ENCODE measurements at regions not wholly inside any gene's neighbourhood (a gene's known extent, or its start where the extent isn't known, plus 50 kb on each side); places are given as distances from the start of the nearest gene placed in this dataset.
"Not testable (repeated sequence)": the region's sequence is repeated elsewhere in the genome, so short reads cannot be mapped to it uniquely, and the experiment has no call there.

DNA sequence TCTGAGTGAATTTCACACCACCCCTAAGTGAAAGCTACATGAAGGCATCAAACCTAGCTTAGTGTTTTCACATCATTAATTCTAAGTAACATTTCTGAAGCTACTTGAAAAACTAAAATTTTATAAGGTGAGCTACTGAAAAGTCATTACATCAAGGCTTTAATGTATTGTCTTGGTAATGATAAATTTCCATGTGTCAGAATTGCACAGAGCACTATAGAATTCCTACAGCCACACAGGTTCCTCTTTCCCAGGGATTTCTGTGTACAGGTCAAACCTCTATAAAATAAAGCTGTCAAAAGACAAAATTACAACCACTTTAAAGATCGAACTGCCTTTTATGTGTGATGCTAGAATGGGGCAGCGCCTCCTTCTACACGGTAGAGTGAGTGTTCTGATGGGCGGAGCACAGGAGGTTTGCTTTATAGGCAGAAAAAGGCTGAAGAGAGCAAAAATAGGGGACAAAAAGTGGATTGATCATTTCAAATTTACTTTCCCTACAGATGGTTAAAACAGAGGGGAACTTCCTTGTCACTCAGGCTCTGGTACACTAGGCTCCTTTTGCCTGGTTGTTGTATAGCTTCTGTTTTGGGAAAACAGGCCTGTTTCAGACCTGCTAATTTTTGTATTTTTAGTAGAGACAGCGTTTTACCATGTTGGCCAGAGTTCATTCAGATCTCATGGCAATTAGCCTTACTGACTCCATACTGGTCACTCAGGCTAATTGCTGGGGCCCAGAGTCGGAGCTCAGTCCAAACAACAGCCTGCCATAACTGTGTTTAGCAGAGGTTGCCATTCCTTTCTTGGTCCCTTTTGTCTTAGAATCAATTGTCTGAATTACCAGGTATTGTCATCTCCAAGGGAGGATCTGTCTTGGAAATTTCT is 102.5 kb upstream of the BASP1 start:
- intact Hi-C loops (cut with DNase I), result no loop called here
- no peak for DNase-seq (ENCODE audit: low spot score)

DNA sequence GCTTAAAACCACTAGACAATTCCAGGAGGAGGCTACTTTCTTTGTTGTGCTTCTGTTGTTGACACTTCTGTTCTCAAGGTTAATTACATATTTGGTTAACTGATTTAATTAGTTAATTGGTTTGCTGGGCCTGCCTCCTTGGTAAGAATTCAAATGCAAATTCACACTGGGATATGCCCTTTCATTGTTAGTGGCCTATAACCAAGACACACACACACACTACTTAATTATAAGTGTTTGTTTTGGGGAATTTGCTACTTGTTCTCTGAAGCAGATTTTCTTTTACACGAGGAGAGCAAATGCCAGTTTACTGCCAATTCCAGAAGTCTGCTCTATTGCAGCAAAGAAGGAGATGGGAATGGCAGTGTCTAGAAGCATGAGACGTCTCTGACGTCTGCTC is 101.6 kb upstream of the BASP1 start:
- no peak for DNase-seq (ENCODE audit: low spot score)
- intact Hi-C loops (cut with DNase I), result no loop called here

DNA sequence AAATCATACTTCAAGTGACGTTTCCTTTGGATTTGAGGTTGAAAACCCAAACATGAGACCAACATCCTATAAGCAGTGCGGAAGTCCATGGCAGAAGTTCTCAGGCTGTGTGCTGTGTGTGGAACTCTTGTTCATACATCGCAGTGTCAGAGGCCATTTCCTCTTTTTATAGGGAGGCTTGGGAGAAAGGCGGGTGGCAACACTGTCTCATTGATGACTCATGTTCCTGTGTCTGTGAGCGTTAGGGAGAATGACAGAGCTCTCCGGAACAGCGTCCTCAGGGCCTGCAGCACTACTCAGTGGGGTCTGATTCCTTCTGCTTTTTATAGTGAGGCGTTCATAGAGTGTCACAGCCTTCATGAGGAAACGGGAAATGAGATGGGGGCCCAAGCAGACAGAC is 98.8 kb upstream of the BASP1 start:
- peak; percentile 89 for DNase-seq (ENCODE audit: low spot score)

DNA sequence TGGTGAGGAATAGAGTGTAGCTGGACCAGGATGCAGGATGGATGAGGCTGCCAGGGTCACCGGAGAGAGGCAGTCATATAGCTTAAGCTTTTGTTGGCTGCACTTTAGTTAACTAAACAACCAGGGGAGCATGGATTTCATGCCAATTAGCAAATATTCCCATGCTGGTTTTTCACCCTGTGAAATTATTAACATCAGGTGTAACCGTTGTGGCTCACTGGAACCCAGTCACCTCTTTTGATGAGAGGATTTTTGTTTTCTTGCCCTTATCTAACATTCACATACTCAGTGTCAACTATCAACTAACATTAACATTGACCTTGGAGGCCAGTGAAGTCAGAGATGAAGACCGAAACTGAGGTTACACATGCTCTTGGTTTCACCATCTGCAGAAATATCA is 97.2 kb upstream of the BASP1 start:
- intact Hi-C loops (cut with DNase I), result no loop called here
- DNase-seq (ENCODE audit: low spot score), result no peak

More for the DNA sequence above, 98.8 kb upstream of the BASP1 start:
- intact Hi-C loops (cut with DNase I), result no loop called here

DNA sequence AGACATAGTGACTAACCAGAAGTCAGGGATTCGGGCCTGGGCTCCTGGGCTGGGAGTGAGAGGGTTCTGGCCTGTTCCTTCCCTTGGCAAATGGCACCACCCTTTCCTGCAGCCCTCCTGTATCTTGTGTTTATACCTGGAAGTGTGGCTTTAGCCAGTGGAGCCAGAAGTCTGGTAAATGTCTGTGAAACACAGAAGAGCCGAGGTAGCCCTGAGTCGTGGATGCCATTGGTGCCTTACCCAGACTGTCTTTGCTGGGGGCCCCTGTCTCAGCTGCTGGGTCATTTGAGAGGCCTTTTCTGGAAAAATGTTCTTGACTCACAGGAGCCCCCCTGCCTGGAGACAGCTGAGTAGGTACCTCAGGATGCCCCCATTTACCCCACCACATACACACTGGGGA is 95.7 kb upstream of the BASP1 start:
- intact Hi-C loops (cut with DNase I), result no loop called here
- no peak for DNase-seq (ENCODE audit: low spot score)

DNA sequence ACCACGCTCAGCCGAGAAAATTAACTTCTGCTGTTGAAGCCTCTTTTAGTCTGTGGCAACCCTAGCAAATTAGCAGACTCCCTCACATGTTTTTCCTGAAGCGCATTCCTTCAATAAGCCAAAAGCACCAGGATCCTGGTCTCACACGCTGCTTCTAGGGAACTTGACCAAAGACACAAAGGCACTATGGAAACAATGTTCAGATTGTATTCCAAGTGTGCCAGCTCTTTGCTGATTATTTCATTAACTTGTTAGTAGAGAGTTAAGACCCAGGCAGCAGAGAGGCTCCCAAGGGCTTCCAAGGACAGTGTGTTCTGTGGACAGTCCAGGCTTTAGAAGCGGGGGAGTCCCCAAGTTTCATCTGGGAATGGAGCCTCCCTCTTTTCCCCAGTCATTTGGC is 94.4 kb upstream of the BASP1 start:
- no peak for DNase-seq (ENCODE audit: low spot score)
- intact Hi-C loops (cut with DNase I), result no loop called here

DNA sequence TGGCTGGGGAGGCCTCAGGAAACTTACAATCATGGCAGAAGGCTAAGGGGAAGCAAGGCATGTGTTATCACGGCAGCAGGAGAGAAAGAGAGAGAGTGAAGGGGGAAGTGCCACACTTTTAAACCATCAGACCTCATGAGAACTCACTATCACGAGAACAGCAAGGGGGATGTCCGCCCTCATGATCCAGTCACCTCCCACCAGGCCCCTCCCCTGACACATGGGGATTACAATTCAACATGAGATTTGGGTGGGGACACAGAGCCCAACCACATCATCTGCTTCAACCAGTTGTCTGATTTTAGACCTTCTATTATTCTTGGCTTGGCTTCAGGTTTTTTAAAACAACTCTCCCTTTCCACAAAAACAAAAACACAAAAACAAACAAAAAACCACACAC is 93.7 kb upstream of the BASP1 start:
- DNase-seq (ENCODE audit: low spot score); intact Hi-C loops (cut with DNase I): not testable (repeated sequence)

DNA sequence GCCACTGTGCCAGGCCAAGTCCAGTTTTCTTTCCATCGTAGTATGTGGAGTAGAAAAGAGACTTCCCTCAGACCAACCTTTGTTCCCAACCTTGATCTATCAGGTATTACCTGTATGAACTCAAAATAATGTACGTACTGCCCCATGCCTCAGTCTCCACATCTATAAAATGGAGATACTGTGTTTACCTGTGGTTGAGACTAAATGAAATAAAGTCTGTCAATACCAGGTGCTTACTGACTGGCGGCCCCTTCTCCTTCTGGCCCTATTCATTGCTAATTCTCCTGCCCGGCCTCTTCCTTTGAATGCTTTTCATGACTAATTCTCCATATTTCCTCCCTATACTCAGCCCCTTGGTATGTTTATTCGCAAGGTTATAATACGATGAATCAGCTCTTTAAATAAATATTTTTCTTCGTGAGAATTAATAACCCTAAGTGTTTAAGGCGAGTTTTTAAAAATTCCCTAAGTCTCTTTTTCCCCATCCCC is 89.6 kb upstream of the BASP1 start:
- no peak for DNase-seq (ENCODE audit: low spot score)
- intact Hi-C loops (cut with DNase I), result no loop called here

DNA sequence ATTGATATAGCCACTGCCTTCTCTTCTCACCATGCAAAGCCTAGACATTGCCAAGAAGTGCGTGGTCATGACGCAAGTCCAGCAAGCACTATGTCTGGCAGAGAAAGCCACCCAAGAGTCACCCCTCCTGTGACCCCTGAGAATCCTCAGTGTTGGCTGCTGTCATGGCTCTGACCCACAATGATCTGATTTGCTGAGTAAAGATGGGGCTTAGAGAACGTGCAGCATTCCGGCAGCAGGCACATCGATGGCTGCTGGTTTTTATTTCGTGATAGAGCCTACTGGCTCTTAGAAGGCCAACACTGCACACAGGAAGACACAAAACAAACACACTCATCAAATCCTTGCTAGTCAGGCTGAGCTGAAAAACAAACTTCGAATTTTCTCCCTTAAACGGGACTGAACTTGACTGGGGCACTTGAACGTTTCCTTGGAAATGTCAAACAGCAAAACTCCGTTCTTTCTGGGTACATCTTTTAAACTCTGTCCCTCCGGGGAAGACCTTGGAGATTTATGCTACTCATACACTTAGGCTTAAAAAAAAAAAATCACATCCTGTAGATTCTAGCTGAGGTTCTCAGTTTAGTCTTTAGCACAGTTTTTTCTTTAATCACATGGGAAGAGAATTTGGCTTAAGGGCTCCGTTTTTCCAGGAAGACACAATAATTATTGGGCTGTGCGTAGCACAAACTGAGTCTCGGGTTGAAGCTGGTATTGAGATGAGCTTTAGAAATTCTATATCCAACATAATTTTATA is 88.2 kb upstream of the BASP1 start:
- DNase-seq (ENCODE audit: low spot score), result no peak
- intact Hi-C loops (cut with DNase I), result no loop called here

DNA sequence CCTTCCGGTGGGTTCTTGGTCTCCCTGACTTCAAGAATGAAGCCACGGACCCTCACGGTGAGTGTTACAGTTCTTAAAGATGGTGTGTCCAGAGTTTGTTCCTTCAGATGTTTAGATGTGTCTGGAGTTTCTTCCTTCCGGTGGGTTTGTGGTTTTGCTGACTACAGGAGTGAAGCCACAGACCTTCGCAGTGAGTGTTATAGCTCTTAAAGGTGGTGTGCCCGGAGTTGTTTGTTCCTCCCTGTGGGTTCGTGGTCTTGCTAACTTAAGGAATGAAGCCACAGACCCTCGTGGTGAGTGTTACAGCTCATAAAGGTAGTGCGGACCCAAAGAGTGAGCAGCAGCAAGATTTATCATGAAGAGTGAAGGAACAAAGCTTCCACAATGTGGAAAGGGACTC is 87.1 kb upstream of the BASP1 start:
- intact Hi-C loops (cut with DNase I); DNase-seq (ENCODE audit: low spot score): not testable (repeated sequence)

DNA sequence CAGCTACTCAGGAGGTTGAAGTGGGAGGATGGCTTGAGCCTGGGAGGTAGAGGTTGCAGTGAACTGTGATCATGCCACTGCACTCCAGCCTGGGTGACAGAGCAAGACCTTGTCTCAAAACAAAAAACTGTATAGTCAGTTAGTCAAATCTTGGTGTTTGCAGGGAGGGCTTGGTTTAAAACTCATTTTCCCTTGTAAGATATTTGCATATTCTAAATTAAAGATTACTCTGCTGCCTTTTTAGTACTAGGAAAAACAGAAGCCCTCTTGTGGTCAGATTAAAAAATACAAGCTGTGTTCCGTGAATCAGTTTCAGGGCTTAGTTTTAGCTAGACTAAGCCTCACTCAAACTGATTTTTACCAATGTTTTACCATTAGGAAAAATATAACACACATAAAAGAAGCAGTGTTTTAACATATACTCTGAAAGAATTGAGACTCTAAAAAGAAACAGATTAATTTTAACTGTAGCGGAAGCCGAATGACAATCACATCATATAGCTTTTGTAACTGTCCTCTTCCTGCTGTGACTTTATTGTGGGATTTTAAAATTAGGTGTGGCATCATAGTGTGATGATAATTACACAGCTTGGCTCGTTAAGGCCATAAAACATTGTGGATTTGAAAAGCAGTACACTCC is 84.9 kb upstream of the BASP1 start:
- intact Hi-C loops (cut with DNase I), result loop anchor here (2.0 kb wide), 2 partner anchors 198 to 342 kb away; no protein-coding TSS in a partner anchor
- DNase-seq (ENCODE audit: low spot score), result no peak

DNA sequence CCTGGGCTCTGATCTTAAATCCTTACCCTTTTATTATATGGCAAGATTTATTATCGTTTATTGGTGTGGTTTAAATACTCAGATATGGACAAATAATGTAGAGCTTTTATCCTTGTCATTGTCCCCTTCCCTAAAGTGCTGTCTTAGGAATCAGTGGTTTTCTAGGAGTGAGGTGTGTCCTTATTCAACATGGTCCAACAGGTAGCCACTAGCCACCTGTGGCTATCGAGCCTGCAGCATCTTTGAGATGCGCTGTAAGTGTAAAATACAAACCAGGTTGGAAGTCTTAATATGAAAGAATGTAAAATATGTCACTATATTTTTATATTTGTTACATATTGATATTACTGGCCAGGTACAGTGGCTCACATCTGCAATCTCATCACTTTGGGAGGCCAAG is 82.4 kb upstream of the BASP1 start:
- intact Hi-C loops (cut with DNase I), result no loop called here
- DNase-seq (ENCODE audit: low spot score), result no peak

DNA sequence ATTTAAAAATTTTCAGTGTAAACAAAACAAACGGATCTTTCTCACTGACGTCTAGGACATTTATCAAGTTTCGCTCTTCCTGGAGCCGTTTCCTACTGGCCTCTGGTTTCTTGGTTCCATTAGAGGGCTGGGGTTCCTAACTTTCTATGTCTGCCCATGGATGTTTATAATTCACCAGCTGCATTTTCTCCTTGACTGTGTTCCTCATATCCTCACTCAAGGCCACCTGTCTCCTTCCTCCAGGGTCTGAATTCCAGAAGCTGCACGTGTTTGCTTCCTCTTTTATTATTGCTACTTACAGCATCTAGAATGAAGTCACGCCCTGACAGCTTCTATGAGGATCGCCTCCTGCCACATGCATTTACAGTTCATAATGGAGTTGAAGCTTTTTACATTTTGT is 74.1 kb upstream of the BASP1 start:
- no peak for DNase-seq (ENCODE audit: low spot score)
- intact Hi-C loops (cut with DNase I), result no loop called here

DNA sequence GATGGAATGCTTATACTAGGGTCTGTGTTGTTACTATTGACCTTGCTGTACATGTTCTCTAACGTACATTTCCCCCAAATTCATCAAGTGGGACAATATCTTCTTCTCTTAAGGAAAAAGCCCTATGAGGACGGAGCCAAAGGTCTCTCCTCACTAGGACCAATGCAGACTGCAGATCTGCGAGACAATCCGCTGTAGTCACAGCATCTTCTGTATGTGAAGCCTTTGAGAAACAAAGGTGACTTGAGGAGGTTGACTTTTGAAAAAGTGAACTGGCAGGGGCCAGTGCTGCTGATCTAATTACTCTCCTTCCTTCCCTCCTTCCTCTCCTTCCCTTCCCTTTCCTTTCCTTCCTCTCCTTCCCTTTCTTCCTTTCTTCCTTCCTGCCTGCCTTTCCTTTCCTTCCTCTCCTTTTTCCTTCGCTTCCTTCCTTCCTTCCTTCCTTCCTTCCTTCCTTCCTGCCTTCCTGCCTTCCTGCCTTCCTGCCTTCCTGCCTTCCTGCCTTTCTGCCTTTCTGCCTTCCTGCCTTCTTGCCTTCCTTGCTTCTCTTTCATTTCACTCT is 71.1 kb upstream of the BASP1 start:
- no peak for DNase-seq (ENCODE audit: low spot score)
- intact Hi-C loops (cut with DNase I), result no loop called here

DNA sequence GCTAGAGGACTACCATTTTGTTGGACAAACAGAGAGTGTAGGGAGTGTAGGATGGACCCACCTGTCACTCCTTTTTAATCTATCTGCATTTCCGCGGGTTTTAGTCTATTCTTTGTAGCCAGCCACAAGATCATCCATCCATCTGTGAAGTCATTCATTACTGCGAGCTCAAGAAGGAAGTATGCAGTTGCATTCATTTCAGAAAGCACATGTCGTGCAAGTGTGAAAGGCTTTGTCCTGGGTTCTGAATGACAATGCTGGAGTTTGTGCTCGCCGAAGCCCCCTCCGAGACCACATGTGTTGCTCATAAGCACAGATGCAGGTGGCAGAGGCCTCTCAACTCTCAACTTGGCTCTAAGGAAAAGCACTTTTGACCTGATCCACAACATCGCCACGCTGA is 70.3 kb upstream of the BASP1 start:
- intact Hi-C loops (cut with DNase I), result no loop called here
- no peak for DNase-seq (ENCODE audit: low spot score)

DNA sequence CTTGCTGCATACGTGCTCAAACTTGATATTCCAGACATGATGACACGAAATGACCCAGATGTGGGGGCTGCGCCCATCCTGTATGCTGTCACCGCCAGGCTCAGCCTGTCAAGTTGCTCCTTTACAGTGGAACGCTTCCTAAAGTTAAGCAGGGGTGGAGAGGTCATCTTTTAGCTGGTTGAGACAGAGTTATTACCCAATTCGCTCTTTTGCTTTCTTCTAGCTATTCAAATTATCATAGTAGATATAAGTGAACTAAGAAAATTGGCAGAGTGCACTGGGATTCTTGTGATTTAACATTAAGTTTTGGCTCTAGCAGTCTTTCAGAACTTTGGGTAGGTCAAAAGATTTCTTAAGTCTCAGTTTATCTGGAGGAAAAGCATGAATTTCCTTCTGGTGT is 69.8 kb upstream of the BASP1 start:
- no peak for DNase-seq (ENCODE audit: low spot score)
- intact Hi-C loops (cut with DNase I), result no loop called here

DNA sequence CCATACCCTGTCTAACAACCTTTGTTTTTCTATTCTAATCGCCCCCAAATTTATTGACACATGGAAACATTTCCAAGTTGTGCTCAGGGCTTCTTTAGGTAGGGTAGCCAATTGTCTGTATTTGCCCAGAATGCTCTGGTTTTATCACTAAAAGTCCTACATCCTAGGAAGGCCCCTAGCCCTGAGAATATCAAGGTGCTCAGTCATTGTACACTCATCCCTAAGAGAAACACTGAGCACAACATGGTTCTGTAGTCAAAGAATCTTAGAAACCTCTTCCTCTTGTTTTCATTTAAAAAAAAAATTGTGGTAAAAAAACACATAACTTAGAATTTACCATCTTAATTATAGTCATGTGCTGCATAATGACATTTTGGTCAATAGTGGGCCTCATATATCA is 69.0 kb upstream of the BASP1 start:
- DNase-seq (ENCODE audit: low spot score), result no peak
- intact Hi-C loops (cut with DNase I), result no loop called here

DNA sequence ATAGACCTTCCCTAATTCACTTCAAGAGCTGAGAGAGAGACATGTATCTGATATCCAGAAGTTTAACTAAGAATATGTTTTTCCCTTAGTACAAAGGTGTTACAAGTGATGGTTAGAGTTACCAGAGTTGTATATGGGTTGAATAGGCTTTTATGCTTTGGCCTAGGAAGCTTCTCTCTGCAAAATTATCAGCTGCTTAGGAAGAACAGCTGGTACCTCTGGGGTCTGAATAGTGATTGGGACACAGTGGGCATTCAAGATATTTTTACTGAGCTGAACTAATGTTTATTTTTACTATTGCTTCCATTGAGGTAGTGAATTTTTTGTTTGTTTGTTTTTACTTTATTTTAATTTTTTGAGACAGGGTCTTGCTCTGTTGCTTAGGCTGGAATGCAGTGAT is 67.6 kb upstream of the BASP1 start:
- intact Hi-C loops (cut with DNase I), result no loop called here
- no peak for DNase-seq (ENCODE audit: low spot score)

DNA sequence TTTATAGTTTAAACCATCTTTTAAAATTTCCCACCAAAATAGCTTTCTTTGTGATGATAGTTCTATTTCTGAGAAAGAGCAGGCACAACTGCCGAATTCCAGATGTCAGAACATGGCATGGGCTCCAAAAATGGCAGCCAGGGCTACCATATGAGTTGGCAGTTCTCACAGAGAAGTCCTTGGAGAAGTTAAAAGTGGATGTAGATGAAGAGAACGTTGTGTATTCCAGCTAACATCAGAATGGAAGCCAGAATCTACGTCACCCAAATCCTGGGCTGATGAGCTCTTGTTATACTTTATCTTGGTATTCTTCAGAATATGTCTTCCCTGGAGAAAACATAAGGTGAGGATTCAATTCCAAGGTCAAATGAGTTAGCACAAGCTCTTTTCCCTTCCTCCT is 66.9 kb upstream of the BASP1 start:
- intact Hi-C loops (cut with DNase I), result no loop called here
- DNase-seq (ENCODE audit: low spot score), result no peak

DNA sequence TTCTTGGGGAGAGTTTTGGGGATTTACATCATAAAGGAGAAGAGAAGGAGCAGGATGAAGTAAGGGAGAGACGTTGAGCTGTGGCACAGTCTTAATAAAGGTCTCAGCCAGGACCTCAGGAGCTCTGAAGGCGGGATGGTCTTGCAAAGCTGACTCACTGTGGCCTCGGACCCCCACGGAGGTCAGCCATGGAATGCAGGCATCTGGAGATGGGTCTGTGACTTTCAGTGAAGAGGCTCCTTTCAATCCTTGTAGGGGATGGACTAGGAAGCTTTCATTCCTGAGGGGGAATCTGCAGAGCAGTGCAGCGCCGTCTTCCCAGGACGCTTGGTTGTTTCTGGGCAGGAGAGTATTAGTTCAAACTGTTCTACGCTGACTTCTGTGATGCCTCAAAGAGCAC is 65.7 kb upstream of the BASP1 start:
- no peak for DNase-seq (ENCODE audit: low spot score)
- intact Hi-C loops (cut with DNase I), result no loop called here

Measured in cardiac septum (tissue), 1 donor.